ENCODE measurements at regions not wholly inside any gene's neighbourhood (a gene's known extent, or its start where the extent isn't known, plus 50 kb on each side); places are given as distances from the start of the nearest gene placed in this dataset.

GRCh38 chr2:181770150-181770549, 89.8 kb upstream of the NEUROD1 start:
- no peak for TF ChIP-seq CTCF (IDR thresholded peaks at IDR 0.05)
- TF ChIP-seq POLR2A (IDR thresholded peaks at IDR 0.05), result no peak
- Histone ChIP-seq H3K4me1 (no peaks in the 10 kb centered on the region), H3K4me3 (no peak overlapping the region), H3K9me3 (no peaks in the 10 kb centered on the region), H3K27ac (no peak overlapping the region), H3K36me3 (no peaks in the 10 kb centered on the region), H3K27me3 (no peaks in the 10 kb centered on the region)
- DNase-seq, result no peak

GRCh38 chr2:181771356-181771755, 91.0 kb upstream of the NEUROD1 start:
- Histone ChIP-seq H3K4me3 (no peak overlapping the region), H3K27ac (no peak overlapping the region), H3K27me3 (no peaks in the 10 kb centered on the region), H3K36me3 (no peaks in the 10 kb centered on the region), H3K9me3 (no peaks in the 10 kb centered on the region), H3K4me1 (no peaks in the 10 kb centered on the region)
- TF ChIP-seq POLR2A (IDR thresholded peaks at IDR 0.05) (no peak), CTCF (IDR thresholded peaks at IDR 0.05) (no peak)
- no peak for DNase-seq

GRCh38 chr2:181772334-181772733, 92.0 kb upstream of the NEUROD1 start:
- no peaks in the 10 kb centered on the region for H3K4me1 ChIP-seq
- no peak for DNase-seq
- no peaks in the 10 kb centered on the region for H3K9me3 ChIP-seq
- no peak for TF ChIP-seq CTCF (IDR thresholded peaks at IDR 0.05)
- no peak for TF ChIP-seq POLR2A (IDR thresholded peaks at IDR 0.05)
- H3K27me3 ChIP-seq, result no peaks in the 10 kb centered on the region
- H3K36me3 ChIP-seq, result no peaks in the 10 kb centered on the region
- no peak overlapping the region for H3K4me3 ChIP-seq
- no peak overlapping the region for H3K27ac ChIP-seq

GRCh38 chr2:181772777-181773176, 92.5 kb upstream of the NEUROD1 start:
- Histone ChIP-seq H3K4me1 (no peaks in the 10 kb centered on the region), H3K36me3 (no peaks in the 10 kb centered on the region), H3K4me3 (no peak overlapping the region), H3K27me3 (no peaks in the 10 kb centered on the region), H3K9me3 (no peaks in the 10 kb centered on the region), H3K27ac (no peak overlapping the region)
- TF ChIP-seq CTCF (IDR thresholded peaks at IDR 0.05), result no peak
- TF ChIP-seq POLR2A (IDR thresholded peaks at IDR 0.05), result no peak
- DNase-seq, result no peak

GRCh38 chr2:181774685-181775084, 94.4 kb upstream of the NEUROD1 start:
- H3K27me3 ChIP-seq, result no peaks in the 10 kb centered on the region
- TF ChIP-seq CTCF (IDR thresholded peaks at IDR 0.05) (no peak), POLR2A (IDR thresholded peaks at IDR 0.05) (no peak)
- peaks cover 0 to 16% (median 2%) of the 10 kb centered on the region in 4 donors for H3K4me1 ChIP-seq
- no peak overlapping the region for H3K4me3 ChIP-seq
- H3K36me3 ChIP-seq, result no peaks in the 10 kb centered on the region
- no peak for DNase-seq
- H3K9me3 ChIP-seq, result no peaks in the 10 kb centered on the region
- no peak overlapping the region for H3K27ac ChIP-seq

- Histone ChIP-seq H3K4me3 (no peak overlapping the region), H3K9me3 (no peaks in the 10 kb centered on the region), H3K4me1 (peaks cover 0 to 31% (median 3%) of the 10 kb centered on the region in 4 donors), H3K27me3 (no peaks in the 10 kb centered on the region), H3K36me3 (no peaks in the 10 kb centered on the region), H3K27ac (no peak overlapping the region)
- no peak for DNase-seq
- TF ChIP-seq CTCF (IDR thresholded peaks at IDR 0.05) (no peak), POLR2A (IDR thresholded peaks at IDR 0.05) (no peak)
Observed at GRCh38 chr2:181776336-181776735, 96.0 kb upstream of the NEUROD1 start.
